ENCODE measurements at regions not wholly inside any gene's neighbourhood (a gene's known extent, or its start where the extent isn't known, plus 50 kb on each side); places are given as distances from the start of the nearest gene placed in this dataset.

GRCh38 chr19:28656644-28657043 is 556.3 kb downstream of the UQCRFS1 start:
- TF ChIP-seq, protein P1, sequence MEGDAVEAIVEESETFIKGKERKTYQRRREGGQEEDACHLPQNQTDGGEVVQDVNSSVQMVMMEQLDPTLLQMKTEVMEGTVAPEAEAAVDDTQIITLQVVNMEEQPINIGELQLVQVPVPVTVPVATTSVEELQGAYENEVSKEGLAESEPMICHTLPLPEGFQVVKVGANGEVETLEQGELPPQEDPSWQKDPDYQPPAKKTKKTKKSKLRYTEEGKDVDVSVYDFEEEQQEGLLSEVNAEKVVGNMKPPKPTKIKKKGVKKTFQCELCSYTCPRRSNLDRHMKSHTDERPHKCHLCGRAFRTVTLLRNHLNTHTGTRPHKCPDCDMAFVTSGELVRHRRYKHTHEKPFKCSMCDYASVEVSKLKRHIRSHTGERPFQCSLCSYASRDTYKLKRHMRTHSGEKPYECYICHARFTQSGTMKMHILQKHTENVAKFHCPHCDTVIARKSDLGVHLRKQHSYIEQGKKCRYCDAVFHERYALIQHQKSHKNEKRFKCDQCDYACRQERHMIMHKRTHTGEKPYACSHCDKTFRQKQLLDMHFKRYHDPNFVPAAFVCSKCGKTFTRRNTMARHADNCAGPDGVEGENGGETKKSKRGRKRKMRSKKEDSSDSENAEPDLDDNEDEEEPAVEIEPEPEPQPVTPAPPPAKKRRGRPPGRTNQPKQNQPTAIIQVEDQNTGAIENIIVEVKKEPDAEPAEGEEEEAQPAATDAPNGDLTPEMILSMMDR (conservative IDR thresholded peaks at IDR 0.05; ENCODE audit: low read depth, low read length) = no peak
- no peak for TF ChIP-seq EZH2 (IDR thresholded peaks at IDR 0.05; ENCODE audit: borderline replicate concordance, low read depth, low read length, poor library complexity, severe bottlenecking)
